Neural cell (in vitro differentiated cells): ENCODE measurements at regions not wholly inside any gene's neighbourhood (a gene's known extent, or its start where the extent isn't known, plus 50 kb on each side); places are given as distances from the start of the nearest gene placed in this dataset.

ENCODE experiments used
- CTCF ChIP-seq: fragments of 450-650 bp; IDR thresholded peaks from 2 replicates; pipeline ENCODE4 v1.5.1; 2014; ENCODE audit warnings: antibody characterized with exemption, mild to moderate bottlenecking, moderate library complexity; ENCODE audit not compliant: poor library complexity, severe bottlenecking
- EP300 ChIP-seq: fragments of 450-650 bp; conservative IDR thresholded peaks from 2 replicates; pipeline ENCODE4 v1.6.1; 2014; ENCODE audit warnings: antibody characterized with exemption, mild to moderate bottlenecking, moderate library complexity; ENCODE audit not compliant: poor library complexity, severe bottlenecking
- EZH2 ChIP-seq: fragments of 200-600, 300-800 bp; shearing (Covaris generic), sonication (generic); IDR thresholded peaks from 2 replicates; pipeline ENCODE4 v1.6.1; 2014; ENCODE audit warnings: antibody characterized with exemption, low read length, borderline replicate concordance, mild to moderate bottlenecking; ENCODE audit not compliant: insufficient read depth, poor library complexity, severe bottlenecking

- TF ChIP-seq EZH2 (no peak), EP300 (no peak), CTCF (no peak)
Observed at GRCh38 chr4:124786634-124787033, 74.1 kb upstream of the ANKRD50 start.
